ENCODE measurements at regions not wholly inside any gene's neighbourhood (a gene's known extent, or its start where the extent isn't known, plus 50 kb on each side); places are given as distances from the start of the nearest gene placed in this dataset.

DNA sequence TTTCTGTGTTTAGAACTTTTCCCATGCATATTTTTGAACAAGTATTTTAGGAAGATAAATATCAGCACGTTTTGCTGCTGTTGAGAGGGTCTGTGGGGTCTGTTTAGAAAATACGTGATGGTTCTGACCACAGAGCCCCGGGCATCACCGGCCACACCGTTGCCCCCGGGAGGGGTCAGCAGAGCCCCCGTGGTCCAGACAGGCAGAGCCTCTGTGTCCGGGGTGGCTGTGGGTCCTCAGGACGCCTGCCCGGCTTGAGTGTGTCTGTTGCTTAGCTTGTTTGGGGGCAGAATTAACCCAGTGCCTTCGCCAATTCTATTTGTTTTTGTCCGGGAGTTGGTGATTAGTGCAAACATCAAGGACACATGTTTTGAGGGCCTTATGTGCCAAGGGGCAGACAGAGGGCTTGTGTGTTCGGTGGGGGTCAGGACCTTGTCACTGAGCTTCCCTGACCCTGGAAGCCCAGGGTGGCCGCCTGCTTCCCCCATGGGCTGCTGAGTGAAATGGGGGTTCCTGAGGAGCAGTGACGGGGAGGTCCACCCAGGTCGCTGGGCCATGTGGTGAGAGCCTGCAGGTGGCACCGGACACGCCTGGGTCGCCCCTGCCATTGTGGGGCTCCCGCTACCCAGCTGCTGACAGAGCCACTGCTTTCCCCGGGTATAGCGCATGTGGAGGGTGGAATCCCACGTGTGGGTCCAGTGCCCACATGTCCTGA is 122.2 kb downstream of the SIK1 start:
- no peak for DNase-seq (ENCODE audit: extremely low read depth in 1 of 2, low read depth in 1 of 2)

DNA sequence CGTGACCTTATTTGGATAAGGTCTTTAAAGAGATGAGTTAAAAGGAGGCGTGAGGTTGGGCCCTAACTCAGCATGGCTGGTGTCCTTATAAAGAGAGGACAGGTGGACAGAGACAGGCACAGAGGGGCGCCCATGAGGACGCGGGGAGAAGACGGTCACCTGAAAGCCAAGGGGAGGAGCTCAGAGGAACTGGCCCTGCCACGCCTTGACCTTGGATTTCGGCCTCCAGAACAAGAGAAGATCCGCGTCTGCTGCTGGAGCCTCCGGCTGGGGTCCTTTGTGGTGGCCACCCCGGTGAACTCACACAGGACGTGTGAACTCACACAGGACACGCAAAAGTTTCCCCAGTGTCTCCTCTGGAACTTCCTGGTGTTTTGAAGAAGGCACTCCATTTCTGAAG is 122.7 kb downstream of the SIK1 start:
- DNase-seq (ENCODE audit: extremely low read depth in 1 of 2, low read depth in 1 of 2) = no peak

DNA sequence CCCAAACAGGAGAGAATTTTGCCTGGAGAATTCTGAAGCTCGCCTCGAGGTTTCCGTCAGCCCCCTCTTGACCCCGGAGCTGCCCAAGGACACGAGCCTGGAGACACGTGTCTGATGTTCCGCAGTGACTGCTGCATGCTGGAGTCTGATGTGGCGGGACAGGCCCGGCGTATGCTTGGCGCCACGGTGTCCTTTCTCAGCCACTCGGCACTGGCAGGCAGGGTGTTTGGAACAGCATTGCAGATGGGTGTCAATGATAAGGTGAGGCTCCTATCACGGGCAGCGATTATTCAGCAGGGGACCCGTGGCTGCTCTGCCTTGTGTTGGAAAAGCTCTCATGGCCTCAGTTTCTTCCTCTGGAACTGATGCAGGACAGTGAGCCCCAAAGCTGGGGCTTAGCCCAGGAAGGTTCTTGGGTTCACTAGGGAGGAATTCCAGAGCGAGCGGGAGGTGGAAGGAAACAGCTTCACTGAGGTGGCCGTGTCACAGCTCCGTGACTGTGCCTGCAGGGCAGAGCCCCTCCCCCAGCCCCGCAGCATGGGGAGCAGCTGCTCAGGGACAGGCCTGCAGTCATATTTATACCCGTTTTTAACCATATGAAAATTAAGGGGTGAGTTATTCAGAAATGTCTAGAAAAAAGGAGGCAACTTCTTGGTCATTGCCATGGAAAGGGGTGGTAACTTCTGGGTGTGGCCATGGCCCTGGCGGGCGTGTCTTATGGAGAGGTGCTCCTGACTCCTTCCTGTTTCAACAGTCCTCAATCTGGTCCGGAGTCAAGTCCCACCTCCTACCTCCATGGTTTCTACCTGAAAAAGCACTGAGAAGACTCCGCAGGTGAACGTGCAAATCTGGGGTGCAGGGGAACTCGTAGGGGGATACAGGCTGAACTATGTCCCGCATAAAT is 123.4 kb downstream of the SIK1 start:
- no peak for DNase-seq (ENCODE audit: extremely low read depth in 1 of 2, low read depth in 1 of 2)

DNA sequence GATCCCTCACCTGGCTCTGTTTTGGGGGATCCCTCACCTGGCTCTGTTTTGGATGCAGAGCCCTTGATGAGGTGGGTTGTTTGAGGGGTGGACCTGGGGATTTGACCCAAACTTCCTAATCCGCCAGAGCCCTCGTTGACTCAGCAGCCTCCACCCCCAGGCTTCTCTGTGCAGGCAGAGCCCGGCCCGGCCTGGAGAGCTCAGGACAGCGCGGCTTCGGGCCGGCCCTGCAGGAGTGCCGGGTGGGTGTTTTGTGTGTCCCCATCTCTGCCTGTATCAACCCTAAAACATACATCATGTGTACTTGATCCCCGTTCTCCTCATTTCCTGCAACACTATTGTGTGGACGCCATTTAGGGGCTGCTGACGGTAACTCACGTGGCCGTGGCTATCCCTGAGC is 124.2 kb downstream of the SIK1 start:
- no peak for DNase-seq (ENCODE audit: extremely low read depth in 1 of 2, low read depth in 1 of 2)

DNA sequence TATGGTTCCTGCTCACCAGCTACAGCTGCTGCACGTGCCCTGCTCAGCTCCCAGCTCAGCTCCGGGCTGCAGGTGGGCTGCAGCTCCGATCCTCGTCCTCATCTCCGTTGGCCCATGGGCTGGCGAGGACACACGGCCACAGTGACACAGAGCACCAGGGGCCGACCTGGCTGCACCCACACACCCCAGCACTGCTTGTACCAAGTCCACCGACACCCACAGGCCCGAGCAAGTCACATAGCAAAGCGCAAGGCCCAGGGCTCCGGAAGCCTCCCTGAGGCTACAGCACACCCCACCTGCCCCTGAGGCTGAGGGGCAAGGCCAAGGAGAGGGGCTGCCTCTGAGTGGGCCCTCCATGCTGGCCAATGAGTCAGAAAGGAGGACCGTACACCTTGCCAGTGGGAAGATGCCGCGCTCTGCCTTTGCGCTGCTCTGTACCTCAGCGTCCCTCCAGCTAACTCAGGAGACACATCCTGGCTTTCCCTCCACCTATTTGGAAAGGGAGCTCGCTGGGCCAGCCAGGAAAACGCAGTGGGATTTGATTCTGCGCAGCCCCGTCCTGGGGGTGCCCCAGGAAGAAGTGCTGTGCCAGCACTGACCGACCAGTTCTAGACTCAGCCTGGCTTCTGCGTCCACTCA is 124.8 kb downstream of the SIK1 start:
- no peak for DNase-seq (ENCODE audit: extremely low read depth in 1 of 2, low read depth in 1 of 2)

DNA sequence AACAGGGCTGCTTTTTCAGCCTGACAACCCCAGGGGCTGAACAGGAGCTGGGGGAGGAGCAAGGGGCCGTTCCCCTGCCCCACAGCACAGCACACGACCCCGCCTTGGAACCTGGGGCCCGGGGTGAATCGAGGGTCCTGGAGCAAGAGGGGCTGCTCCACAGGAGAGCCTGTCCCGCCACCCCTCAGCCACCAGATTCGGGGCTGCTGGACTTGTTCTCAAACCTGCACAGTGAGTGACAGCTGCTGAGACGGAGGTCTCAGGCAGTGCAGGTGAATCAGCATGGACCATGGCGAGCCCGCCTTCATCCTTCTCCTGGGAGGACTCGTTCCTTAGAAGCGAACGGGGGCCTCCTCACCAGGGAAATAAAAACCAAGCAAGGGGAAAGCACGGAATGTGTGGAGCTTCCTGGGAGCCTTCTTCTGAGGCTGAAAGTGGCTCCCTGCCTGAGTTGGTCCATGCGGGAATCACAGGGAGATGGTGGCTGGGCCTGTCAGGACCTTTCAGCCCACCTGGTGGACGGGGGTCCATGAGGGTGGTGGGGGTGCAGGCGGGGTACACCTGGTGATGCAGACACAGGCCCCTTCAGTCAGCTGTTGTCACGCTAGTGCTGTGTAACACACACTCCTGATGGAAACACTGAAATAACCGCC is 125.4 kb downstream of the SIK1 start:
- no peak for DNase-seq (ENCODE audit: extremely low read depth in 1 of 2, low read depth in 1 of 2)

DNA sequence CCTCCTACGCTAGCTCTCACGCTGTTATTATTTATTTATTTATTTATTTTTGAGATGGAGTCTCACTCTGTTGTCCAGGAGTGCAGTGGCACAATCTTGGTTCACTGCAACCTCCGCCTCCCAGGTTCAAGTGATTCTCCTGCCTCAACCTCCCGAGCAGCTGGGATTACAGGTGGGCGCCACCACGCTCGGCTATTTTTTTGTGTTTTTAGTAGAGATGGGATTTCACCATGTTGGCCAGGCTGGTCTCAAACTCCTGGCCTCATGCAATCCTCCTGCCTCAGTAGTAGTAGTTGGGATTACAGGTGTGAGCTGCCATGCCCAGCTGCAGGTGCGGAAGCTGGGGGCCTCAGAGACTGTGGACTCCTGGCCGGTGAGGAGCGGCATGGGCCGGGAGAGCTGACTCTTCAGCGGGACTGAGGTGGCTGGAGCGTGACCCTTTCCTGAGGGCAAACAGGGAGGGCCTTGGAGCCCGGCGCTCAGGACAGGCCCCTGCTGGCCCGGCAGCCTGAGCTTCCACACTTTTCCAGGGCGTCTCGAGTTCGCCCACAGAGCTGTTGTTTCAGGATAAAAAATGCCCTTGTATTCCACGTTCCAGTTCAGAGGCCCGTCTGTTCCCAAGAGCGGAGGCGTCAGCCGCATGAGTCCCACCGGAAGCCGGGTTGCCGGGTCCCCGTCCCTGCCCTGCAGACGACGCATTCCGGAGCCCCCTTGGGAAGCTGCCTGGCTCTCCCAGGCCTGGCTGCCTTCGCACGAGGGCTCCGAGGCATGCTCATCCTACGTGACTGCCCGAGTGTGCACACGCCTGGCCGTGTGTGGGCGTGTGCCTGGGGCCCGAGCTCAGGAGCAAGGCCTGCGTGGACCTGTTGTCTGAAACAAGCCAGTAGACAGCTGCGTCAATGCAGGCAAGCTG is 126.2 kb downstream of the SIK1 start:
- DNase-seq (ENCODE audit: extremely low read depth in 1 of 2, low read depth in 1 of 2) = no peak

DNA sequence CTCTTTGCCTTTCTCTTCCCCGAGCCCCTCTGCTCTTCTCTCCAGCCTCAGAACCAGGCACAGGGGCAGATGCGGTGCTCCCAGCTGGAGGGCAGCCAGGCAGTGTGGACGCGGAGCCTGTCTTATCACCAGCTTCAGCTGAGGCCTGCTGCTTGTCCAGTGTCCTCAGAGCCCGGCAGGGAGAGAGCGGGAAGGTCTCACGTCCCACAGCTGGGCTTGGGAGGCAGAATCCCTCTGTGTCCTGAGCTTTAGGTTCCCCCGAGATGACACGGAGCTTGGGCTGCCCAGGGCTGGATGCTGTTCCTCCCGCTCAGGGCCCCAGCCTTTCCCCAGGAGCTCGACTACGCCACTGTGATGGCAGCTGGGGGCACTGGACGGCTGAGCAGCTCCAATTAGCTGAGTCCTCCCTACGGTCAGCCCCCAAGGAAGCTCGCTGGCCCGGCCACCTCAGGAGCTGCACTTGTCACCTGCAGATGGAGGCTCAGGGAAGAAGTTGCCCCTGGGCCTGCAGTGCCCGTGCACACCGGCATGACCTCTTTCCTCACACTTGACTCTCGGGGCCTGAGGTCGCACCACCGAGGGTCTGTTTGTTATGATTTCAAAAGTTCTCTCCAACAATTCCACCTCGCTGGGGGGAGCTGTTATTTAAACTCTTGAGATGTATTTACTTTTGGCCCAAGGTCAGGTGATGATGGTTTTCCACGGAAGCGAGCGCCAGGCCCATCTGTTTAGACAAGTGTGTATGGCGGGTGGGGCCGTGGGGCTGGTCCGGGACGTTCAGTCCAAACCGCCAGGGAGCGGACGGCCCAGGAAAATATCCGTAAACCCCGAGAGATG is 127.3 kb downstream of the SIK1 start:
- DNase-seq (ENCODE audit: extremely low read depth in 1 of 2, low read depth in 1 of 2) = no peak

DNA sequence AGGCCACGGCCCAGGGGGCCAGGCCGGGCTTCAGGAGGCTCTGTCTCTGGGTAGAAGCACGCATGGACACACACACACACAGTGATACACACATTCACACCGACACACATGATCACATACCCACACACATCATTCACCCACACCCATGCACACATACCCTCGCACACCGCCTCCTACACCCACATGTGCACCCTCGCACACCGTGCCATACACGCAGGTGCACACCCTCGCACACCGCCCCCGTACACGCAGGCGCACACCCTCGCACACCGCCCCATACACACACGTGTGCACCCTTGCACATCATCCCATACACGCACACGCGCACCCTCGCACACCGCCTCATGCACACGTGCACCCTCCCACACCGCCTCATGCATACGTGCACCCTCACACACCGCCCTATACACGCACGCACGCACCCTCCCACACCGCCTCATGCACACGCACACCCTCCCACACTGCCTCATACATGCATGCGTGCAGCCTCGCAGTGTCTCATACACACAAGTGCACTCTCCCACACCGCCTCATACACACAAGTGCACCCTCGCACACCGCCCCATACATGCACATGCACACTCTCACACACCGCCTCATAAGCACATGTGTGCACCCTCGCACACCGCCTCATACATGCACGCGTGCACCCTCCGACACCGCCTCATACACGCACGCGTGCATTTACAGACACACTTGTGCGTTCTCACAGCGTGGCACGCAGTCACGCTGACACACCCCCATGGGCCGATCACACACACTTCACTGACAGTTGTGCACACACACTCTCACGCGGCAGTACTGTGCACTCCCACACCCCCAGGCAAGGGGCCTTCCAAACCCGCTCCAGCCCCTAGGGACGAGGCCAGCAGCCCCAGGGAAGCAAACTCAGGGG is 128.1 kb downstream of the SIK1 start:
- no peak for DNase-seq (ENCODE audit: extremely low read depth in 1 of 2, low read depth in 1 of 2)

DNA sequence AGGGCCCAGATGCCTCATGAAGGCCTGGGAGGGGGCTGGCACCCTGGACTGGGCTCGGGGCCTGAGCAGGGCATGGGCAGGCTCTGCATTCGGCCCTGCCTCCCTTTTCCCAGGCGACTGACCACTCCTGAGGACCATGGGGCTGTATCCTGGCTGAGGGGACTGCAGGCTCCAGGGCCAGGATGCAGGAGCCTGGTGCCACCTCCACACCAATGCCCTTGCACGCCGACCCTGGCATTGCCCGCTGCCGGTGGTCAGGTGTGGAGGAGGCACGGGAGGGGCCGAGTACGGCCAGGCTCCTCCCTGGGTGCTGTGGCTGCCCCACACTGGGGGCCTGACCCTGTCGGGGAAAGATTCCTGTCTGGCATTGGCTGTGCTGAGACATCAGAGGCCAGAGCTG is 128.9 kb downstream of the SIK1 start:
- DNase-seq (ENCODE audit: extremely low read depth in 1 of 2, low read depth in 1 of 2) = no peak

GRCh38 chr21:43297391-43297981 is 128.7 kb downstream of the CRYAA start:
- DNase-seq (ENCODE audit: extremely low read depth in 1 of 2, low read depth in 1 of 2) = no peak

DNA sequence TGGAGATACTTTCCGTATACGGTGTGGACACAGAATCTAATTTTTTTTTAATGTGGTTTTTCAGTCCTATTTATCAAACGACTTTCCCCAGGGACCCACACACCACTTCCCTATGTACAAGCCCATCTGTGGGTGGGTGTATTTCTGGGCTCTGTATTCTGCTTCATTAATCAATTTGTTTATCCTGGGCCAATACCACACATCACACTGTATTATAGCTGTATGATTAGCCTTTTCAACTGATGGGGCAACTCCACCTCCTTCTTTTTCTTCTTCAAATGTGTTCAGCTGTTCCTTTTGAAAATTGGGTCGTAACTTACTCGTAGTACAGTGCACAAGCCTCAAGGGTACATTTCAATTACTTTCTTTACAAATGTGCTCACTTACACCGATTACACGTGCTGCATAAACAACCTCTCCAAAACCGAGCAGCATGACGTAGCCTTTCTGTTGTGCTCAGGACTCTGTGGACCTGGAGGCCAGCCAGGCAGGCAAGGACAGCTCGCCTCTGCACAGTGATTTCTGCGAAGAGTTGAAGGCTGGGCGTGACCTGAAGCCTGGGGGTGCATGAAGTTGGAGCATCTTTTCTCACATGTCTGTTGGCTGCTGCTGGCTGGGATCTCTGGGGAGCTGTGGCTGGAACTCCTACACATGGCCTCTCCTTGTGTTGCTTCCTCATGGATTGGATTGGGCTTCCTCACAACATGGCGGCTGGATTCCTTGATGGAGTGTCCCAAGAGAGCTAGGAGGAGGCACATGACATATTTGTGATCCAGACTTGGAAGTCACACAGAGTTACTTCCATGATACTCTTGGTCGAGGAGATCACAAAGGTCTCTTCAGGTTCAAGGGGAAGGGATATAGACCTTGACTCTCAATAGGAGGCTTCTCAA is 126.5 kb downstream of the CRYAA start:
- DNase-seq (ENCODE audit: extremely low read depth in 1 of 2, low read depth in 1 of 2) = no peak

- DNase-seq (ENCODE audit: extremely low read depth in 1 of 2, low read depth in 1 of 2) = no peak
These were observed 125.5 kb downstream of the CRYAA start for GRCh38 chr21:43294194-43294902.

DNA sequence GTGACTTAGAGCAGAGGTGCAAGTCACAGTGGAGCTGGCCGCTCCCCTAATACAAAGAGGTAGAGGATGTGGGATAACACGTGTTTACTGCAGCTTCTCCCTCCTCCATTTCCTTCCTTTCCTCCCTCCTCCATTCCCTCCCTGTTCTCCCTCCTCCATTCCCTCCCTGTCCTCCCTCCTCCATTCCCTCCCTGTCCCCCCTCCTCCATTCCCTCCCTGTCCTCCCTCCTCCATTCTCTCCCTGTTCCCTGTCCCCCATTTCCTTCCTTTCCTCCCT is 124.0 kb downstream of the CRYAA start:
- DNase-seq (ENCODE audit: extremely low read depth in 1 of 2, low read depth in 1 of 2) = no peak

- DNase-seq (ENCODE audit: extremely low read depth in 1 of 2, low read depth in 1 of 2) = no peak
These were observed 123.4 kb downstream of the CRYAA start for GRCh38 chr21:43292041-43292865.

Data from stimulated activated CD8-positive, alpha-beta memory T cell treated with anti-CD3 and anti-CD28 coated beads, Interleukin-7, amount 100 ng/mL, for 48 hours (primary cell).